ENCODE measurements at regions not wholly inside any gene's neighbourhood (a gene's known extent, or its start where the extent isn't known, plus 50 kb on each side); places are given as distances from the start of the nearest gene placed in this dataset.
A peak's percentile ranks its signal among the peaks of the same experiment; 100 is the strongest.

DNA sequence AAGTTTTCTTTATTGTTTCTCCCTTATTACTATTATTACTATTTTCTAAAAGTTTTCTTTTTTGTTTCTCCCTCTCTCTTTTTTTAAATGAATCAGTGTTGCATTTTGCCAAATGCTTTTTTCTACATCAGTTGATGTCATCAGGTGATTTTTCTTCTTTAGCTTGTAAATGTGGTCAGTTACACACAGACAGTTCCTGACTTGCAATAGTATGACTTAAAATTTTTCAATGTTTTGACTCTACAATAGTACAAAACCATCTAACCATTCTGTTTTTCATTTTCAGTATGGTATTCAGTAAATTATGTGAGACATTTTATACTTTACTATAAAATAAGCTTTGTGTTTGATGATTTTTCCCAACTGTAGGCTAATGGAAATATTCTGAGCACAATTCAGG lies 443.0 kb downstream of the GADD45G start:
- no TSS peak for BruUV-seq (replicated peaks)
- no peak overlapping the region for H3K4me3 ChIP-seq (ENCODE audit: low read depth, low read length, poor library complexity, severe bottlenecking)
- CTCF ChIA-PET (ENCODE audit: unreplicated experiment) = no interaction called here
- no peaks in the 10 kb centered on the region for H3K4me1 ChIP-seq (ENCODE audit: insufficient read depth, low read length, poor library complexity, severe bottlenecking)
- H3K27ac ChIP-seq (ENCODE audit: low read depth, low read length, poor library complexity, severe bottlenecking) = no peak overlapping the region
- POLR2A ChIA-PET = interaction anchor here (0.7 to 1.1 kb wide), 2 partner anchors 95 to 213 kb away, joined by 3 read pairs; no protein-coding TSS in a partner anchor
- no peaks in the 10 kb centered on the region for H3K9me2 ChIP-seq (ENCODE audit: insufficient read depth, low read length)
- H3K36me3 ChIP-seq (ENCODE audit: insufficient read depth, low read length) = no peaks in the 10 kb centered on the region
- no peaks in the 10 kb centered on the region for H3K79me2 ChIP-seq (ENCODE audit: insufficient read depth, low read depth, low read length)
- H4K20me1 ChIP-seq (ENCODE audit: insufficient read depth, low read length) = no peaks in the 10 kb centered on the region
- DNase-seq (ENCODE audit: low spot score) = no peak
- H3K4me2 ChIP-seq (ENCODE audit: low read length) = no peak overlapping the region
- no peaks in the 10 kb centered on the region for H3K9me3 ChIP-seq (ENCODE audit: low read length)
- intact Hi-C loops (cut with micrococcal nuclease; ENCODE audit: unreplicated experiment) = no loop called here
- TF ChIP-seq, protein P1, sequence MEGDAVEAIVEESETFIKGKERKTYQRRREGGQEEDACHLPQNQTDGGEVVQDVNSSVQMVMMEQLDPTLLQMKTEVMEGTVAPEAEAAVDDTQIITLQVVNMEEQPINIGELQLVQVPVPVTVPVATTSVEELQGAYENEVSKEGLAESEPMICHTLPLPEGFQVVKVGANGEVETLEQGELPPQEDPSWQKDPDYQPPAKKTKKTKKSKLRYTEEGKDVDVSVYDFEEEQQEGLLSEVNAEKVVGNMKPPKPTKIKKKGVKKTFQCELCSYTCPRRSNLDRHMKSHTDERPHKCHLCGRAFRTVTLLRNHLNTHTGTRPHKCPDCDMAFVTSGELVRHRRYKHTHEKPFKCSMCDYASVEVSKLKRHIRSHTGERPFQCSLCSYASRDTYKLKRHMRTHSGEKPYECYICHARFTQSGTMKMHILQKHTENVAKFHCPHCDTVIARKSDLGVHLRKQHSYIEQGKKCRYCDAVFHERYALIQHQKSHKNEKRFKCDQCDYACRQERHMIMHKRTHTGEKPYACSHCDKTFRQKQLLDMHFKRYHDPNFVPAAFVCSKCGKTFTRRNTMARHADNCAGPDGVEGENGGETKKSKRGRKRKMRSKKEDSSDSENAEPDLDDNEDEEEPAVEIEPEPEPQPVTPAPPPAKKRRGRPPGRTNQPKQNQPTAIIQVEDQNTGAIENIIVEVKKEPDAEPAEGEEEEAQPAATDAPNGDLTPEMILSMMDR (conservative IDR thresholded peaks at IDR 0.05; ENCODE audit: low read length) = no peak
- no peak for TF ChIP-seq EZH2phosphoT487 (IDR thresholded peaks at IDR 0.05; ENCODE audit: borderline replicate concordance, low read depth, low read length)
- no peak overlapping the region for H2AFZ ChIP-seq (ENCODE audit: low read length)

DNA sequence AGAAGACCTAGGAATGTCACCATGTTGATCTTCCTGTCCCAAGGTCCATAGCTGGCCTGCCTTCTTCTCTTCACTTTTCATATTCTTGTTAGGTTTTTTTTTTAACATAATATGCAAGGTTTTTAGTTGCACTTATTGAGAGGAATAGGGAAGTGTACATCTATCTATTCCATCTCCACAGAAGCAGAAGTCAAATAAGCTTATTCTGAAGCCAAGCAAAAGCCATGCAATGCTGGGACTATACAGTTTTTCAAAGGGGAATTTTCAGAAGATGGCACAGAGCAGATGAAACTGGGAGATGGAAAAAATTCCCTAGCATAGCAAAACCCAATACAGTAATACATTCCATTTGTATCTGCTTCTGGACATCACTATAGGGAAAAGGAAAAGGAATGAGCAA lies 447.6 kb downstream of the GADD45G start:
- CTCF ChIA-PET (ENCODE audit: unreplicated experiment) = interaction anchor here (0.9 kb wide), 1 partner anchor 15 kb away, joined by 3 read pairs; no protein-coding TSS in a partner anchor
- no peak for TF ChIP-seq EZH2phosphoT487 (IDR thresholded peaks at IDR 0.05; ENCODE audit: borderline replicate concordance, low read depth, low read length)
- TF ChIP-seq, protein P1 (conservative IDR thresholded peaks at IDR 0.05; ENCODE audit: low read length) = no peak
- no TSS peak for BruUV-seq (replicated peaks)

DNA sequence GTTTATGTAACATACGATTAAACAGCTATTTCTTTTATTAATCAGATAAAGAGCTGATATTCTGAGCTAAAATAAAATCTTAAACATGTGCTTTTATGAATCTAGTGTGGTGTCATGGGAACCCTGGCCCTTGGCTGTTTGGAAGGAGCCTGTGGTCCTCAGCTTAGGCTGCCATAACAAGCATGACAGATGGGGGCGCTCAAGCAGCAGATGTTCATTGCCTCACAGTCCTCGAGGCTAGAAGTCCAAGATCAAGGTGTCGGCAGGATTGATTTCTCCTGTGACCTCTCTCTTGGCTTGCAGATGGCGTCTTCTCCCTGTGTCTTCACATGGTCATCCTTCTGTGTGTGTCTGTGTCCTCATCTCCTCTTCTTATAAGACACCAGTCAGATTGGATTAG lies 448.2 kb downstream of the GADD45G start:
- TF ChIP-seq, protein P1 (conservative IDR thresholded peaks at IDR 0.05; ENCODE audit: low read length) = peak; percentile 70
- TF ChIP-seq EZH2phosphoT487 (IDR thresholded peaks at IDR 0.05; ENCODE audit: borderline replicate concordance, low read depth, low read length) = no peak
- intact Hi-C loops (cut with micrococcal nuclease; ENCODE audit: unreplicated experiment) = no loop called here
- CTCF ChIA-PET (ENCODE audit: unreplicated experiment) = interaction anchor here (0.9 kb wide), 1 partner anchor 16 kb away, joined by 3 read pairs; no protein-coding TSS in a partner anchor
- no peaks in the 10 kb centered on the region for H4K20me1 ChIP-seq (ENCODE audit: insufficient read depth, low read length)
- no peaks in the 10 kb centered on the region for H3K9me2 ChIP-seq (ENCODE audit: insufficient read depth, low read length)
- H3K79me2 ChIP-seq (ENCODE audit: insufficient read depth, low read depth, low read length) = no peaks in the 10 kb centered on the region
- H3K4me2 ChIP-seq (ENCODE audit: low read length) = no peak overlapping the region
- no peak overlapping the region for H3K27ac ChIP-seq (ENCODE audit: low read depth, low read length, poor library complexity, severe bottlenecking)
- no peak overlapping the region for H3K4me3 ChIP-seq (ENCODE audit: low read depth, low read length, poor library complexity, severe bottlenecking)
- H3K36me3 ChIP-seq (ENCODE audit: insufficient read depth, low read length) = no peaks in the 10 kb centered on the region
- POLR2A ChIA-PET = interaction anchor here (0.6 to 0.7 kb wide), 2 partner anchors 11 to 238 kb away, joined by 3 read pairs; no protein-coding TSS in a partner anchor
- peak; percentile 29 for DNase-seq (ENCODE audit: low spot score)
- H3K9me3 ChIP-seq (ENCODE audit: low read length) = no peaks in the 10 kb centered on the region
- H3K4me1 ChIP-seq (ENCODE audit: insufficient read depth, low read length, poor library complexity, severe bottlenecking) = no peaks in the 10 kb centered on the region
- H2AFZ ChIP-seq (ENCODE audit: low read length) = no peak overlapping the region
- no TSS peak for BruUV-seq (replicated peaks)

More for the DNA sequence above, 447.6 kb downstream of the GADD45G start:
- Histone ChIP-seq H2AFZ (ENCODE audit: low read length) (no peak overlapping the region), H3K36me3 (ENCODE audit: insufficient read depth, low read length) (no peaks in the 10 kb centered on the region), H3K9me2 (ENCODE audit: insufficient read depth, low read length) (no peaks in the 10 kb centered on the region), H3K4me3 (ENCODE audit: low read depth, low read length, poor library complexity, severe bottlenecking) (no peak overlapping the region), H4K20me1 (ENCODE audit: insufficient read depth, low read length) (no peaks in the 10 kb centered on the region), H3K9me3 (ENCODE audit: low read length) (no peaks in the 10 kb centered on the region), H3K4me1 (ENCODE audit: insufficient read depth, low read length, poor library complexity, severe bottlenecking) (no peaks in the 10 kb centered on the region), H3K4me2 (ENCODE audit: low read length) (no peak overlapping the region), H3K27ac (ENCODE audit: low read depth, low read length, poor library complexity, severe bottlenecking) (no peak overlapping the region), H3K79me2 (ENCODE audit: insufficient read depth, low read depth, low read length) (no peaks in the 10 kb centered on the region)
- POLR2A ChIA-PET = interaction anchor here (0.6 kb wide), 1 partner anchor 634 kb away, joined by 3 read pairs; no protein-coding TSS in a partner anchor
- intact Hi-C loops (cut with micrococcal nuclease; ENCODE audit: unreplicated experiment) = no loop called here
- DNase-seq (ENCODE audit: low spot score) = no peak

All from OCI-LY7 (cell line).